ENCODE measurements at regions not wholly inside any gene's neighbourhood (a gene's known extent, or its start where the extent isn't known, plus 50 kb on each side); places are given as distances from the start of the nearest gene placed in this dataset.

- no peak for TF ChIP-seq CTCF (conservative IDR thresholded peaks at IDR 0.05; ENCODE audit: low read length)
- no peak for TF ChIP-seq EZH2phosphoT487 (IDR thresholded peaks at IDR 0.05; ENCODE audit: borderline replicate concordance, low read depth, low read length)
These were observed 67.5 kb upstream of the IGFBP3 start for GRCh38 chr7:45988405-45989057.
